Left ventricle myocardium inferior (tissue), 1 donor: ENCODE measurements at regions not wholly inside any gene's neighbourhood (a gene's known extent, or its start where the extent isn't known, plus 50 kb on each side); places are given as distances from the start of the nearest gene placed in this dataset.

Experiments
- DNase-seq: peaks from one replicate; pipeline ENCODE4 v3.0.0-alpha.2; 2020
- H3K27ac ChIP-seq: fragments of 200-600 bp; replicated peaks from 2 replicates; pipeline ENCODE4 v1.8.0; 2021
- H3K27me3 ChIP-seq: fragments of 200-600 bp; 2 replicates; pipeline ENCODE4 v1.8.0; 2021; ENCODE audit warnings: low read depth
- H3K36me3 ChIP-seq: fragments of 200-600 bp; 2 replicates; pipeline ENCODE4 v1.8.0; 2021
- H3K4me1 ChIP-seq: fragments of 200-600 bp; 2 replicates; pipeline ENCODE4 v1.8.0; 2021
- H3K4me3 ChIP-seq: fragments of 200-600 bp; 2 replicates; pipeline ENCODE4 v1.8.0; 2021; ENCODE audit warnings: mild to moderate bottlenecking, moderate library complexity
- H3K9me3 ChIP-seq: fragments of 200-600 bp; replicated peaks from 2 replicates; pipeline ENCODE4 v1.8.0; 2021
- CTCF ChIP-seq: fragments of 200-600 bp; IDR thresholded peaks from 2 replicates; pipeline ENCODE4 v1.8.0; 2021; ENCODE audit warnings: antibody characterized with exemption, mild to moderate bottlenecking, borderline replicate concordance
- intact Hi-C: fragments of 100-400 bp; cut with micrococcal nuclease; formaldehyde crosslinking; loops from one replicate; pipeline ENCODE4 v1.11.0; 2022
- donor health status: DM: no; HTN: yes; CAD: no; lungs with severe emphysema.

- Histone ChIP-seq H3K4me3 (no peak overlapping the region), H3K4me1 (peaks cover 4% of the 10 kb centered on the region), H3K9me3 (peaks cover 4% of the 10 kb centered on the region), H3K27ac (no peak overlapping the region), H3K27me3 (peaks cover 43% of the 10 kb centered on the region), H3K36me3 (no peaks in the 10 kb centered on the region)
- DNase-seq = peak; percentile 62
- TF ChIP-seq CTCF = peak; percentile 99
- intact Hi-C loops = loop anchor here (5.0 kb wide), 1 partner anchor 634 kb away; no protein-coding TSS in a partner anchor
These were observed 75.9 kb upstream of the PRR5 start for GRCh38 chr22:44625981-44626687.

- peaks cover 50% of the 10 kb centered on the region for H3K27me3 ChIP-seq
- no peak overlapping the region for H3K27ac ChIP-seq
- no peaks in the 10 kb centered on the region for H3K36me3 ChIP-seq
- no peak for DNase-seq
- H3K4me3 ChIP-seq = no peak overlapping the region
- no peak for TF ChIP-seq CTCF
- intact Hi-C loops = loop anchor here (5.0 kb wide), 1 partner anchor 633 kb away; no protein-coding TSS in a partner anchor
- no peaks in the 10 kb centered on the region for H3K9me3 ChIP-seq
- peaks cover 9% of the 10 kb centered on the region for H3K4me1 ChIP-seq
These were observed 76.6 kb upstream of the PRR5 start for GRCh38 chr22:44625421-44625760.

GRCh38 chr22:44624689-44625420 lies 77.1 kb upstream of the PRR5 start:
- Histone ChIP-seq H3K4me3 (no peak overlapping the region), H3K4me1 (peaks cover 14% of the 10 kb centered on the region), H3K27ac (no peak overlapping the region), H3K9me3 (no peaks in the 10 kb centered on the region), H3K36me3 (no peaks in the 10 kb centered on the region), H3K27me3 (peaks cover 55% of the 10 kb centered on the region)
- intact Hi-C loops = loop anchor here (5.0 kb wide), 1 partner anchor 633 kb away; no protein-coding TSS in a partner anchor
- TF ChIP-seq CTCF = no peak
- no peak for DNase-seq

- peaks cover 14% of the 10 kb centered on the region for H3K4me1 ChIP-seq
- no peak overlapping the region for H3K27ac ChIP-seq
- peak; percentile 63 for TF ChIP-seq CTCF
- peaks cover 55% of the 10 kb centered on the region for H3K27me3 ChIP-seq
- intact Hi-C loops = no loop called here
- DNase-seq = no peak
- H3K9me3 ChIP-seq = no peaks in the 10 kb centered on the region
- H3K36me3 ChIP-seq = no peaks in the 10 kb centered on the region
- no peak overlapping the region for H3K4me3 ChIP-seq
These were observed 78.1 kb upstream of the PRR5 start for GRCh38 chr22:44623771-44624510.

- Histone ChIP-seq H3K36me3 (no peaks in the 10 kb centered on the region), H3K27me3 (peaks cover 53% of the 10 kb centered on the region), H3K9me3 (no peaks in the 10 kb centered on the region), H3K4me1 (peaks cover 14% of the 10 kb centered on the region), H3K4me3 (no peak overlapping the region), H3K27ac (no peak overlapping the region)
- no peak for DNase-seq
- intact Hi-C loops = no loop called here
- no peak for TF ChIP-seq CTCF
These were observed 79.3 kb upstream of the PRR5 start for GRCh38 chr22:44622679-44623078.
